ENCODE measurements at regions not wholly inside any gene's neighbourhood (a gene's known extent, or its start where the extent isn't known, plus 50 kb on each side); places are given as distances from the start of the nearest gene placed in this dataset.

DNA sequence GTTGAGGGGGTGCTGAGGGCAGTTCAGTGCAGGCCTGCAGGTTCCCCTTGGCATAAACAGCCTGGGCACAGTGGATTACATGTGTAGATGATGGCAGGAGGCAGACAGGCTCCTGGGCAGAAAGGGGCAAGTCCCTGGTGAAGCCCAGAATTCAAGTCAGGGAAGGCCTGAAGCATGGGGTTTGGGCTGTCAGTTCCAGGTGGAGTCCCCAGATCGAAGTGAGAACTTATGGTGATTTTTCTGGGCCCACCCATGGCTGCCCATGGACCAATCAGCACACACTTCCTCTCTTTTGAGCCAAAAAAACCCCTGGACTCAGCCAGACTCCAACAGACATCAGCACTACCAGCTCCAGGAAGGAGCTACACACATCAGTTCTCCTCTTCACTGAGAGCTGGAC, 529.1 kb downstream of the PPARGC1A start:
- no peak overlapping the region for H3K4me3 ChIP-seq (ENCODE audit: low read depth, low read length)
- TF ChIP-seq, protein P1, sequence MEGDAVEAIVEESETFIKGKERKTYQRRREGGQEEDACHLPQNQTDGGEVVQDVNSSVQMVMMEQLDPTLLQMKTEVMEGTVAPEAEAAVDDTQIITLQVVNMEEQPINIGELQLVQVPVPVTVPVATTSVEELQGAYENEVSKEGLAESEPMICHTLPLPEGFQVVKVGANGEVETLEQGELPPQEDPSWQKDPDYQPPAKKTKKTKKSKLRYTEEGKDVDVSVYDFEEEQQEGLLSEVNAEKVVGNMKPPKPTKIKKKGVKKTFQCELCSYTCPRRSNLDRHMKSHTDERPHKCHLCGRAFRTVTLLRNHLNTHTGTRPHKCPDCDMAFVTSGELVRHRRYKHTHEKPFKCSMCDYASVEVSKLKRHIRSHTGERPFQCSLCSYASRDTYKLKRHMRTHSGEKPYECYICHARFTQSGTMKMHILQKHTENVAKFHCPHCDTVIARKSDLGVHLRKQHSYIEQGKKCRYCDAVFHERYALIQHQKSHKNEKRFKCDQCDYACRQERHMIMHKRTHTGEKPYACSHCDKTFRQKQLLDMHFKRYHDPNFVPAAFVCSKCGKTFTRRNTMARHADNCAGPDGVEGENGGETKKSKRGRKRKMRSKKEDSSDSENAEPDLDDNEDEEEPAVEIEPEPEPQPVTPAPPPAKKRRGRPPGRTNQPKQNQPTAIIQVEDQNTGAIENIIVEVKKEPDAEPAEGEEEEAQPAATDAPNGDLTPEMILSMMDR (IDR thresholded peaks at IDR 0.05; ENCODE audit: low read depth, low read length) = no peak

DNA sequence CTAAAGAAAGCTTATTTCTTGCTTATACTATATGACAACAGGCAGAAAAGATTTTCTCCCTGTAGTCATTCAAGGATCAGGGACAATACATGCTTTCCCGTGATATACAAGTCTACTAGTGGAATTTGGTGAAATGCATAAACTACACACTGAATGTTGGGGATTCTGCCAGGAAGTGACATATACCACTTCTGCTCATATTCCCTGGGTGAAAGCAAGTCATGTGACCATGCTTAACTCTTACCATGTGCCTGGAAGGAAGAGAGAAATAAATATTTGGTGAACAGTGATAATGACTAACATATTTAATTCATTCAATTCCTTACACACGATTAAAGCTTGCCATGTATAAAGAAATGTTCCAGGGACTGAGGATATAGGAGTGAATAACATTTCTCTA, 534.6 kb downstream of the PPARGC1A start:
- TF ChIP-seq, protein P1 (IDR thresholded peaks at IDR 0.05; ENCODE audit: low read depth, low read length) = no peak
- H3K4me3 ChIP-seq (ENCODE audit: low read depth, low read length) = no peak overlapping the region

DNA sequence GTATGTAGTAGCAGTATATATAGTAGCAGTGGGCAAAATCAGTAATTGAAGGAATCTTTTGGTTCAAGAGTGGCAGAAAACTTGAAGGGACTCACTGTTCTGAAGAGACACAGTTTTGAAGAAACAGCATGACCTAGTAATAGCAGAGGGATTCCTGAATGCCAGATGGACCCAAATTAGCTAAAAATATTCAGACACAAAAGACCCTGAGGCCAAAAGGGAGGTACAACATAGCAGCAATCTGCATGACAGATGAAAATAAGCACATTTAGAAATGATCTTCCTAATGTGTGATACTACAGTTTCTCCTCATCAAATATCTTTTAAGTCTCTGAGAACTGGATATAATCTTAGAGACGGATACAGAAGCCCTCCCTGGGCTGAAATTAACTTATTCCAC, 536.6 kb downstream of the PPARGC1A start:
- TF ChIP-seq, protein P1 (IDR thresholded peaks at IDR 0.05; ENCODE audit: low read depth, low read length) = no peak

DNA sequence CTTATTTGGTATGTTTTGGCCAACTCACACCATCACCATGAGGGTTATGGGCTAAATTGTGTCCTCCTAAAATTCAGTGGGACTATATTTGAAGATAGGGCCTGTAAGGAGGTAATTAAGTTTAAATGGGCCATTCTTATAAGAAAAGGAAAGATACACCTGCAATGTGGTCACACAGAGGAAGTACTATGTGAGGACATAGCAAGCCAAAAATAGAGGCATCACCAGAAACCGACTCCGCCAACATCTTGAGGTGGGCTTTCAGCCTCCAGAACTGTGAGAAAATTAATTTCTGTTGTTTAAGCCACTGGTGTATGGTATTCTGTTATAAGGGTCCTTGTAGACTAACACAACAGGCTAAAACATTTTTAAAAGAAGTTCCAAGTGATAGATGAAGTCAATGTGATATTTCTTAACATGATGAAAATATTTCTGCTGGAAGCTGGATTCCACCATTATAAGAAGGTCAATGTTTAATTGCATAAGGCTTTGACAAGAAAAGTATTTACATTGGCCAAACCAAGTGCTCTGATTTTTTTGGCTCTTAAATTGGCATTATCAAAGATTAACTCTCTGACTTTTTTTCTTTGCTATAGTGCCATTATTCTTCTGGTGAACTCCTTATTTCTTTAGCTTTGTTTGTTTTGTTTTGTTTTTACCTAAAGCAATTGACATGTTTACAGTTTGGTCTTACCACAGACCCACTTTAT, 540.9 kb downstream of the PPARGC1A start:
- TF ChIP-seq, protein P1 (IDR thresholded peaks at IDR 0.05; ENCODE audit: low read depth, low read length) = no peak

More for the DNA sequence above, 536.6 kb downstream of the PPARGC1A start:
- no peak overlapping the region for H3K4me3 ChIP-seq (ENCODE audit: low read depth, low read length)

DNA sequence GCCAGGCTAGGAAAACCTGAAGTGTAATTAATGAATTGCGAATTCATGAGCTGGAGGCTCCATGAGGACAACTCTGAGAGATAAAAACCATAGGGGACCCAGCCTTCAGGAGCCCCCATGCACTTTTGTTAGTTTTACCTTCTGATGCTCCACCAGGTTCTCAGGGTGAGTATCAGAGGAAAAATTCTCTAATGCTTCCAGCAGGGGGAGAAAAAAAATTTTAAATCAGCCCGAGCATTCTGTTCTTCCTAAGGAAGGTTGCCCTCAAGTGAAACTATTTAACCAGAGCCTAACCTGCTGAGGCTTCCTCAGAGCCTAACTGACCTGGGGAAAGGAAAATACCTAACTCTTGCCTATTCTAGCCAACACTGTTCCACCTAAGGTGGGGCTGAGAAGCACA, 552.6 kb downstream of the PPARGC1A start:
- TF ChIP-seq, protein P1 (IDR thresholded peaks at IDR 0.05; ENCODE audit: low read depth, low read length) = no peak
- no peak overlapping the region for H3K4me3 ChIP-seq (ENCODE audit: low read depth, low read length)

More for the DNA sequence above, 540.9 kb downstream of the PPARGC1A start:
- H3K4me3 ChIP-seq (ENCODE audit: low read depth, low read length) = no peak overlapping the region

DNA sequence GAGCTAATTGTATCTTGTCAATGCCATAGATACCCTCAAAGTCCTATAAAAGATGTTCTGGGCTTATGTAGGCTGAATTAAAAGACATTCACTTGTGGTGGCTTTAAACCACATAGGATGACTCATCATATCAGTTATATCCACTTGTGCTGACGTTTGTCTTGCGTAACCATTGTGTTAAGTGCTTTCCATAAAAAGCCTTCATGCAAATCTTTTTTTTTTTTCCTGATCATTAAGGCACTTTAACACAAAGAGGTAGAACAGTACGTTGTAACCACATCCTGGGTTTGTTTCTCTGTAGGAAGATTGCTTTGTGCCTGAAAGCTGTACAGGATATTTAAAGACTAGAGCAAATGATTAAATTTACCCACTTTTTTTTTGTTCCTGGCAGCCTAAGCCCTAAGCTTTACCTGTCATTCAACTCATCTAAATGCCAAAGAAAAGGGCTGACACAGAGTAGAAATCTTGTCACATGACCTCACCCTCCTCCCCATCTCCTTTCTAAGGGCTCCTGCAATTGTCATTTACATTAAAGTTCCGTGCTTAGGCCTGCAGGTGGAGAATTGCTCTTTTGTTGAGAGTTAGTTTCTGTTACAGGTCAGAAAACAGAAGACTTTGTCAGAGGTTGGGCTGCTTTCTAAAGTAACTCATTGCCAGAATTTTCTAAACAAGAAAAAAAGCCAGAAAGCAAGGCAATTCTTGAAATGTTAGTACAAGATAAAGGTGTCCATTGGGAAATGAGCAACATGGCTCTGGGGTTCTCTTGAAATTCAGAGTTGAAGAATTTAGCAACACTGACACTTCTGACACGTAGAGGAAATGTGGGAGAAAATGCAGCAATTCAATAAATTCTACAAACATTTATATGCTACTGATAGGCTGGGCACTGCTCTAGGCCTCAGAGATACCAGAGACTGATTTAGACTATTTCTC, 555.6 kb downstream of the PPARGC1A start:
- H3K4me3 ChIP-seq (ENCODE audit: low read depth, low read length) = no peak overlapping the region
- TF ChIP-seq, protein P1 (IDR thresholded peaks at IDR 0.05; ENCODE audit: low read depth, low read length) = no peak

DNA sequence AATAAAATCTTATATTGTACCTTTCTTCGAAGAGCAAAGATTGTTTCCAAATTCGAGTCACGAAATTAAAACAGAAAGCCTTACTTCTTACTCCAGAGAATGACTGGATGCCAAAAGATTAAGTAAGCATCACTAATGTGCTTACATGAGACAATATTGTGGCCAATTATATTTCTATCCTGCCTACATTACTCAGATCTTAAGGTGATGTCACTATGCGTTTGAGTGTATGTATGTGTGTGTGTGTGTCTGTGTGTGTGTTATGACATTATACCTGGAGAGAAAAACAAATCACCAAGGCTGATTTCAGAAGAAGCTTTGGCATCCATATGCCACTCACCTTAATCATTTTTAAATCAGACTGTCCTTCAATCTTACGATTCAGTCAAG, 556.3 kb downstream of the PPARGC1A start:
- TF ChIP-seq, protein P1 (IDR thresholded peaks at IDR 0.05; ENCODE audit: low read depth, low read length) = no peak
- H3K4me3 ChIP-seq (ENCODE audit: low read depth, low read length) = no peak overlapping the region
